IMR-90 (cell line): ENCODE measurements at regions not wholly inside any gene's neighbourhood (a gene's known extent, or its start where the extent isn't known, plus 50 kb on each side); places are given as distances from the start of the nearest gene placed in this dataset.

Experiments used
- BHLHE40 ChIP-seq: fragments of 150-350 bp; IDR thresholded peaks from 2 replicates; pipeline ENCODE4 v1.6.1; 2016; ENCODE audit warnings: mild to moderate bottlenecking, low read depth, low read length
- CEBPB ChIP-seq: IDR thresholded peaks from 2 replicates; pipeline ENCODE4 v1.6.1; 2012; ENCODE audit warnings: low read depth, low read length, improper control_type of control experiment
- MAZ ChIP-seq: IDR thresholded peaks from 2 replicates; pipeline ENCODE4 v1.6.1; 2012; ENCODE audit warnings: low read depth, mild to moderate bottlenecking, low read length, improper control_type of control experiment, moderate library complexity, borderline replicate concordance
- POLR2A ChIP-seq: IDR thresholded peaks from 2 replicates; pipeline ENCODE4 v1.6.1; 2012; ENCODE audit warnings: mild to moderate bottlenecking, low read depth, low read length
- SMC3 ChIP-seq: fragments of 150-350 bp; IDR thresholded peaks from 2 replicates; pipeline ENCODE4 v1.6.1; 2016; ENCODE audit warnings: low read depth, mild to moderate bottlenecking, antibody characterized with exemption, low read length, moderate library complexity
- TF ChIP-seq, protein P1 (sequence below): conservative IDR thresholded peaks from 2 replicates; pipeline ENCODE4 v1.5.1; 2012; ENCODE audit warnings: mild to moderate bottlenecking, low read depth, low read length, improper control_type of control experiment
- TF ChIP-seq, protein P2 (sequence below): fragments of 150-350 bp; IDR thresholded peaks from 2 replicates; pipeline ENCODE4 v1.6.1; 2017; ENCODE audit warnings: mild to moderate bottlenecking, antibody characterized with exemption, low read length, low read depth

- TF ChIP-seq POLR2A (no peak), CEBPB (no peak), SMC3 (no peak), MAZ (no peak), BHLHE40 (no peak)
- TF ChIP-seq, protein P1, sequence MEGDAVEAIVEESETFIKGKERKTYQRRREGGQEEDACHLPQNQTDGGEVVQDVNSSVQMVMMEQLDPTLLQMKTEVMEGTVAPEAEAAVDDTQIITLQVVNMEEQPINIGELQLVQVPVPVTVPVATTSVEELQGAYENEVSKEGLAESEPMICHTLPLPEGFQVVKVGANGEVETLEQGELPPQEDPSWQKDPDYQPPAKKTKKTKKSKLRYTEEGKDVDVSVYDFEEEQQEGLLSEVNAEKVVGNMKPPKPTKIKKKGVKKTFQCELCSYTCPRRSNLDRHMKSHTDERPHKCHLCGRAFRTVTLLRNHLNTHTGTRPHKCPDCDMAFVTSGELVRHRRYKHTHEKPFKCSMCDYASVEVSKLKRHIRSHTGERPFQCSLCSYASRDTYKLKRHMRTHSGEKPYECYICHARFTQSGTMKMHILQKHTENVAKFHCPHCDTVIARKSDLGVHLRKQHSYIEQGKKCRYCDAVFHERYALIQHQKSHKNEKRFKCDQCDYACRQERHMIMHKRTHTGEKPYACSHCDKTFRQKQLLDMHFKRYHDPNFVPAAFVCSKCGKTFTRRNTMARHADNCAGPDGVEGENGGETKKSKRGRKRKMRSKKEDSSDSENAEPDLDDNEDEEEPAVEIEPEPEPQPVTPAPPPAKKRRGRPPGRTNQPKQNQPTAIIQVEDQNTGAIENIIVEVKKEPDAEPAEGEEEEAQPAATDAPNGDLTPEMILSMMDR: no peak
- TF ChIP-seq, protein P2, sequence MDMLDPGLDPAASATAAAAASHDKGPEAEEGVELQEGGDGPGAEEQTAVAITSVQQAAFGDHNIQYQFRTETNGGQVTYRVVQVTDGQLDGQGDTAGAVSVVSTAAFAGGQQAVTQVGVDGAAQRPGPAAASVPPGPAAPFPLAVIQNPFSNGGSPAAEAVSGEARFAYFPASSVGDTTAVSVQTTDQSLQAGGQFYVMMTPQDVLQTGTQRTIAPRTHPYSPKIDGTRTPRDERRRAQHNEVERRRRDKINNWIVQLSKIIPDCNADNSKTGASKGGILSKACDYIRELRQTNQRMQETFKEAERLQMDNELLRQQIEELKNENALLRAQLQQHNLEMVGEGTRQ: no peak
Observed at GRCh38 chr22:33142282-33143055, 84.3 kb upstream of the SYN3 start.
